Epithelial cell of proximal tubule (primary cell): ENCODE measurements at regions not wholly inside any gene's neighbourhood (a gene's known extent, or its start where the extent isn't known, plus 50 kb on each side); places are given as distances from the start of the nearest gene placed in this dataset.
A peak's percentile ranks its signal among the peaks of the same experiment; 100 is the strongest.

Experiments
- DNase-seq: peaks from one replicate; pipeline ENCODE4 v3.0.0-alpha.2; 2011; ENCODE audit warnings: low read depth
- H3K4me3 ChIP-seq: 2 replicates; pipeline ENCODE4 v1.5.1; 2011; ENCODE audit warnings: low read depth, mild to moderate bottlenecking, low read length
- CTCF ChIP-seq: conservative IDR thresholded peaks from 2 replicates; pipeline ENCODE4 v1.5.1; 2012; ENCODE audit warnings: low read depth, mild to moderate bottlenecking, low read length

GRCh38 chr17:70624211-70624610 is 454.9 kb downstream of the KCNJ2 start:
- DNase-seq, result no peak
- no peak overlapping the region for H3K4me3 ChIP-seq
- TF ChIP-seq CTCF, result no peak

GRCh38 chr17:70629902-70630301 is 460.6 kb downstream of the KCNJ2 start:
- TF ChIP-seq CTCF, result no peak
- DNase-seq, result no peak
- no peak overlapping the region for H3K4me3 ChIP-seq

- no peak for DNase-seq
- TF ChIP-seq CTCF, result peak; percentile 75
- no peak overlapping the region for H3K4me3 ChIP-seq
Measured at GRCh38 chr17:70636517-70637133, 467.3 kb downstream of the KCNJ2 start.

GRCh38 chr17:70642059-70642458 is 472.7 kb downstream of the KCNJ2 start:
- DNase-seq, result no peak
- no peak overlapping the region for H3K4me3 ChIP-seq
- TF ChIP-seq CTCF, result no peak

- no peak for TF ChIP-seq CTCF
- H3K4me3 ChIP-seq, result no peak overlapping the region
- no peak for DNase-seq
Measured at GRCh38 chr17:70644096-70644495, 474.8 kb downstream of the KCNJ2 start.

- no peak for DNase-seq
- TF ChIP-seq CTCF, result no peak
- H3K4me3 ChIP-seq, result no peak overlapping the region
Measured at GRCh38 chr17:70646673-70647072, 477.3 kb downstream of the KCNJ2 start.

- DNase-seq, result no peak
- no peak for TF ChIP-seq CTCF
Measured at GRCh38 chr17:70648166-70648565, 478.8 kb downstream of the KCNJ2 start.

More at GRCh38 chr17:70648166-70648565, 478.8 kb downstream of the KCNJ2 start:
- no peak overlapping the region for H3K4me3 ChIP-seq
